Keratinocyte (primary cell): ENCODE measurements at regions not wholly inside any gene's neighbourhood (a gene's known extent, or its start where the extent isn't known, plus 50 kb on each side); places are given as distances from the start of the nearest gene placed in this dataset.

Experiments
- EZH2 ChIP-seq: IDR thresholded peaks from one replicate; pipeline ENCODE4 v1.6.1; 2012; ENCODE audit warnings: inconsistent platforms, mild to moderate bottlenecking, low read length, moderate library complexity
- TF ChIP-seq, protein P1 (sequence below), 3 experiments: IDR thresholded peaks in 1 of 3; conservative IDR thresholded peaks in 1 of 3; optimal IDR thresholded peaks in 1 of 3; 2 replicates in 2 of 3; 3 replicates in 1 of 3; pipeline versions ENCODE3 to v1.5.1; 2011; ENCODE audit warnings: low read length in 3 of 3, mild to moderate bottlenecking in 3 of 3, moderate library complexity in 2 of 3, control low read depth in 1 of 3, inconsistent platforms in 1 of 3; ENCODE audit not compliant: insufficient read depth in 2 of 3; ENCODE audit errors: extremely low read depth in 1 of 3

DNA sequence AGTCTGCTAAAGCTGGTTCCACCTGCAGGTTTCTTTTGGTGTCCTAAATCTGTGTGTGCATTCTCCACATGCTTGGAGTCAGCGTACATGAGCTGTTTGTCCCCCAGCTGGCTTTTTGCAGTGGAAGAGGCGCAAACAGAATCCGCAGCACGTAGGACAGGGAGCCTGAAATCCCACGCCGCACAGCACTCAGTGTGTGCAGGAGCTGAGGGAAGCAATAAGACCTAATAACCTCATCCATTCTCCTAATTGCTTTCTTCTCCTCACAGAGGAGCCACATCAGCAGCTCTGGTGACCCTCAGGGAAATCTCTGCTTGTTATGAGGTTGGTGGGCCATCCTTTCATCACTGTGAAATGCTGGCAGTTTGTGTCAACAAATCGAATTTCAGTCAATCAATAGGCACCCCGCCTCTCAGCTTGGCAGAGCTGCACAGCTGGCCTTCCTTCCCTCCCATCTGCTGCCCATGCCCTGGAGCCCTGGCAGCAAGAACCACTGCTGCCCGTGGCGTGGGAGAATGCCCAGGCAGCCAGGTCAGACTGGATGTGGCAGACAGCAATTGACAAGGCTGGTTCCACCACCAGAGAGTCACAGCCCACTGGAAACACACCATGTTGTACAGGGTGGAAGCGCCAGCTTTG lies 136.7 kb downstream of the ZDHHC20 start:
- TF ChIP-seq, protein P1, sequence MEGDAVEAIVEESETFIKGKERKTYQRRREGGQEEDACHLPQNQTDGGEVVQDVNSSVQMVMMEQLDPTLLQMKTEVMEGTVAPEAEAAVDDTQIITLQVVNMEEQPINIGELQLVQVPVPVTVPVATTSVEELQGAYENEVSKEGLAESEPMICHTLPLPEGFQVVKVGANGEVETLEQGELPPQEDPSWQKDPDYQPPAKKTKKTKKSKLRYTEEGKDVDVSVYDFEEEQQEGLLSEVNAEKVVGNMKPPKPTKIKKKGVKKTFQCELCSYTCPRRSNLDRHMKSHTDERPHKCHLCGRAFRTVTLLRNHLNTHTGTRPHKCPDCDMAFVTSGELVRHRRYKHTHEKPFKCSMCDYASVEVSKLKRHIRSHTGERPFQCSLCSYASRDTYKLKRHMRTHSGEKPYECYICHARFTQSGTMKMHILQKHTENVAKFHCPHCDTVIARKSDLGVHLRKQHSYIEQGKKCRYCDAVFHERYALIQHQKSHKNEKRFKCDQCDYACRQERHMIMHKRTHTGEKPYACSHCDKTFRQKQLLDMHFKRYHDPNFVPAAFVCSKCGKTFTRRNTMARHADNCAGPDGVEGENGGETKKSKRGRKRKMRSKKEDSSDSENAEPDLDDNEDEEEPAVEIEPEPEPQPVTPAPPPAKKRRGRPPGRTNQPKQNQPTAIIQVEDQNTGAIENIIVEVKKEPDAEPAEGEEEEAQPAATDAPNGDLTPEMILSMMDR (optimal IDR thresholded peaks at IDR 0.05 in 1 of 3, IDR thresholded peaks at IDR 0.05 in 1 of 3, conservative IDR thresholded peaks at IDR 0.05 in 1 of 3; ENCODE audit: extremely low read depth in 1 of 3, insufficient read depth in 2 of 3, low read length in 3 of 3) = no peak
- TF ChIP-seq EZH2 = no peak
